HEK293 (cell line): ENCODE measurements at regions not wholly inside any gene's neighbourhood (a gene's known extent, or its start where the extent isn't known, plus 50 kb on each side); places are given as distances from the start of the nearest gene placed in this dataset.

Source experiments
- CTCF ChIP-seq: fragments of 450-650 bp; formaldehyde crosslinking; IDR thresholded peaks from 2 replicates; pipeline ENCODE4 v1.5.1; 2016; ENCODE audit warnings: missing biosample characterization, missing genetic modification characterization
- MZF1 ChIP-seq: fragments of 450-650 bp; formaldehyde crosslinking; IDR thresholded peaks from 2 replicates; pipeline ENCODE4 v1.5.1; 2017; ENCODE audit warnings: missing biosample characterization, missing genetic modification characterization, borderline replicate concordance
- PBX3 ChIP-seq: sonication (generic); formaldehyde crosslinking; IDR thresholded peaks from 2 replicates; pipeline ENCODE4 v1.8.1; 2022; ENCODE audit warnings: mild to moderate bottlenecking, moderate library complexity, missing genetic modification reagents
- REST ChIP-seq: fragments of 450-650 bp; formaldehyde crosslinking; IDR thresholded peaks from 2 replicates; pipeline ENCODE4 v1.5.1; 2016; ENCODE audit warnings: missing biosample characterization, missing genetic modification characterization
- SP2 ChIP-seq: fragments of 450-650 bp; formaldehyde crosslinking; IDR thresholded peaks from 2 replicates; pipeline ENCODE4 v1.5.1; 2016; ENCODE audit warnings: missing biosample characterization, missing genetic modification characterization
- TRIM28 ChIP-seq: IDR thresholded peaks from 2 replicates; pipeline ENCODE4 v1.6.1; 2011; ENCODE audit warnings: low read length, control low read depth, borderline replicate concordance
- ZFHX2 ChIP-seq: fragments of 450-650 bp; formaldehyde crosslinking; conservative IDR thresholded peaks from 2 replicates; pipeline ENCODE4 v1.5.1; 2016; ENCODE audit warnings: missing biosample characterization, missing genetic modification characterization
- ZNF10 ChIP-seq: fragments of 450-650 bp; formaldehyde crosslinking; IDR thresholded peaks from 2 replicates; pipeline ENCODE4 v1.5.1; 2017; ENCODE audit warnings: missing biosample characterization, missing genetic modification characterization
- ZNF121 ChIP-seq: fragments of 450-650 bp; formaldehyde crosslinking; IDR thresholded peaks from 2 replicates; pipeline ENCODE4 v1.5.1; 2016; ENCODE audit warnings: missing biosample characterization, missing genetic modification characterization
- ZNF24 ChIP-seq: fragments of 450-650 bp; formaldehyde crosslinking; IDR thresholded peaks from 2 replicates; pipeline ENCODE4 v1.5.1; 2016; ENCODE audit warnings: missing biosample characterization, missing genetic modification characterization
- ZNF274 ChIP-seq, 2 experiments: fragments of 200-500 bp in 1 of 2; fragments of 450-650 bp in 1 of 2; sonication (Bioruptor generic) in 1 of 2; formaldehyde crosslinking in 1 of 2; IDR thresholded peaks; 2 replicates each; pipeline versions ENCODE4 v1.5.1 to v1.6.1; 2014 to 2016; ENCODE audit warnings: borderline replicate concordance in 1 of 2, inconsistent platforms in 1 of 2, low read length in 1 of 2, missing biosample characterization in 1 of 2, missing genetic modification characterization in 1 of 2
- ZNF513 ChIP-seq: fragments of 450-650 bp; IDR thresholded peaks from 2 replicates; pipeline ENCODE4 v1.5.1; 2018; ENCODE audit warnings: missing biosample characterization, missing genetic modification characterization
- ZNF660 ChIP-seq: fragments of 450-650 bp; IDR thresholded peaks from 2 replicates; pipeline ENCODE4 v1.5.1; 2018; ENCODE audit warnings: missing biosample characterization, mild to moderate bottlenecking, missing genetic modification characterization

- TF ChIP-seq ZNF274 (IDR thresholded peaks at IDR 0.05; ENCODE audit: low read length) (no peak), ZNF274 (tag by site-specific recombination; IDR thresholded peaks at IDR 0.05; ENCODE audit: borderline replicate concordance) (no peak), SP2 (no peak), PBX3 (CRISPR knock-in tag) (no peak), CTCF (tag by site-specific recombination) (no peak), ZNF10 (tag by site-specific recombination) (no peak), ZFHX2 (tag by site-specific recombination) (no peak), ZNF121 (no peak), ZNF660 (tag by site-specific recombination) (no peak), MZF1 (tag by site-specific recombination) (no peak), ZNF24 (tag by site-specific recombination) (no peak), REST (tag by site-specific recombination) (no peak), ZNF513 (tag by site-specific recombination) (no peak), TRIM28 (no peak)
These were observed 144.8 kb upstream of the GALNTL6 start for GRCh38 chr4:171668403-171668802.
